Testis (tissue), 2 donors: ENCODE measurements at regions not wholly inside any gene's neighbourhood (a gene's known extent, or its start where the extent isn't known, plus 50 kb on each side); places are given as distances from the start of the nearest gene placed in this dataset.

Experiments
- DNase-seq: peaks from one replicate; pipeline ENCODE4 v3.0.0-alpha.2; 2019
- H3K27ac ChIP-seq, 2 donors: fragments of 200-600 bp; sonication (generic); one replicate each; pipeline ENCODE4 v1.5.1; 2019
- H3K27me3 ChIP-seq: fragments of 200-600 bp; sonication (generic); one replicate; pipeline ENCODE4 v1.5.1; 2019
- H3K36me3 ChIP-seq: fragments of 200-600 bp; sonication (generic); one replicate; pipeline ENCODE4 v1.5.1; 2017; ENCODE audit warnings: low read depth; ENCODE audit errors: missing control alignments
- H3K4me1 ChIP-seq: fragments of 200-600 bp; sonication (generic); one replicate; pipeline ENCODE4 v1.5.1; 2019
- H3K4me3 ChIP-seq, 2 donors: fragments of 200-600 bp; sonication (generic); one replicate each; pipeline ENCODE4 v1.5.1; 2017 to 2019
- H3K9me3 ChIP-seq: fragments of 200-600 bp; sonication (generic); one replicate; pipeline ENCODE4 v1.5.1; 2017
- CTCF ChIP-seq, 3 experiments: fragments of 450-650 bp in 2 of 3; fragments of 200-600 bp in 1 of 3; sonication (generic) in 1 of 3; IDR thresholded peaks; one replicate each; pipeline ENCODE4 v1.5.1; 2016 to 2019; ENCODE audit warnings: antibody characterized with exemption in 3 of 3, mild to moderate bottlenecking in 2 of 3, moderate library complexity in 1 of 3
- POLR2A ChIP-seq: fragments of 450-650 bp; IDR thresholded peaks from one replicate; pipeline ENCODE4 v1.6.1; 2017; ENCODE audit warnings: antibody characterized with exemption, mild to moderate bottlenecking, moderate library complexity
- WGBS, 2 donors: methylation state at CpG; one replicate each; pipeline ENCODE4 v1.1.5; 2018; 5-methylcytosine and 5-hydroxymethylcytosine counted together
- intact Hi-C: fragments of 100-400 bp; cut with DNase I; formaldehyde crosslinking; loops from one replicate; pipeline ENCODE4 v1.15.1; 2023; ENCODE audit warnings: low total_unique reads

- Histone ChIP-seq H3K4me3 (no peak overlapping the region), H3K27me3 (no peaks in the 10 kb centered on the region), H3K36me3 (no peaks in the 10 kb centered on the region), H3K9me3 (no peaks in the 10 kb centered on the region), H3K4me1 (no peaks in the 10 kb centered on the region), H3K27ac (no peak overlapping the region)
- no peak for DNase-seq
- TF ChIP-seq POLR2A (no peak), CTCF (IDR thresholded peaks at IDR 0.05) (no peak)
- intact Hi-C loops: no loop called here
- WGBS, 2 donors: 69 to 84% methylated on average over 3 of the region's 3 CpGs
Observed at GRCh38 chr5:12119657-12120056, 215.4 kb upstream of the CTNND2 start.

GRCh38 chr5:12114075-12114474 is 209.8 kb upstream of the CTNND2 start:
- H3K4me1 ChIP-seq: no peaks in the 10 kb centered on the region
- no peak overlapping the region for H3K4me3 ChIP-seq
- H3K36me3 ChIP-seq: no peaks in the 10 kb centered on the region
- 89 to 98% methylated on average over 1 of the region's 1 CpG for WGBS, 2 donors
- DNase-seq: no peak
- H3K9me3 ChIP-seq: no peaks in the 10 kb centered on the region
- H3K27me3 ChIP-seq: no peaks in the 10 kb centered on the region
- intact Hi-C loops: no loop called here
- TF ChIP-seq CTCF (IDR thresholded peaks at IDR 0.05) (no peak), POLR2A (no peak)
- no peak overlapping the region for H3K27ac ChIP-seq

GRCh38 chr5:12113062-12113461 is 208.8 kb upstream of the CTNND2 start:
- no peak for DNase-seq
- no peak for TF ChIP-seq CTCF (IDR thresholded peaks at IDR 0.05)
- no peak for TF ChIP-seq POLR2A

GRCh38 chr5:12111261-12111660 is 207.0 kb upstream of the CTNND2 start:
- Histone ChIP-seq H3K4me3 (no peak overlapping the region), H3K27ac (no peak overlapping the region), H3K4me1 (no peaks in the 10 kb centered on the region), H3K9me3 (no peaks in the 10 kb centered on the region), H3K36me3 (no peaks in the 10 kb centered on the region), H3K27me3 (no peaks in the 10 kb centered on the region)
- no peak for TF ChIP-seq CTCF (IDR thresholded peaks at IDR 0.05)
- no peak for TF ChIP-seq POLR2A
- 74 to 89% methylated on average over 2 of the region's 2 CpGs for WGBS, 2 donors
- intact Hi-C loops: no loop called here
- no peak for DNase-seq

More at GRCh38 chr5:12113062-12113461, 208.8 kb upstream of the CTNND2 start:
- Histone ChIP-seq H3K9me3 (no peaks in the 10 kb centered on the region), H3K4me1 (no peaks in the 10 kb centered on the region), H3K4me3 (no peak overlapping the region), H3K27ac (no peak overlapping the region), H3K36me3 (no peaks in the 10 kb centered on the region), H3K27me3 (no peaks in the 10 kb centered on the region)
- intact Hi-C loops: no loop called here
- 76 to 80% methylated on average over 3 of the region's 3 CpGs for whole genome bisulfite sequencing, 2 donors

GRCh38 chr5:12110629-12111028 is 206.4 kb upstream of the CTNND2 start:
- no peaks in the 10 kb centered on the region for H3K4me1 ChIP-seq
- intact Hi-C loops: no loop called here
- no peak for TF ChIP-seq CTCF (IDR thresholded peaks at IDR 0.05)
- no peaks in the 10 kb centered on the region for H3K36me3 ChIP-seq
- H3K27me3 ChIP-seq: no peaks in the 10 kb centered on the region
- no peak overlapping the region for H3K4me3 ChIP-seq
- 86 to 88% methylated on average over 3 of the region's 3 CpGs for WGBS, 2 donors
- DNase-seq: no peak
- no peak overlapping the region for H3K27ac ChIP-seq
- no peaks in the 10 kb centered on the region for H3K9me3 ChIP-seq
